Ishikawa (cell line): ENCODE measurements at regions not wholly inside any gene's neighbourhood (a gene's known extent, or its start where the extent isn't known, plus 50 kb on each side); places are given as distances from the start of the nearest gene placed in this dataset.

Experiments
- CEBPB ChIP-seq: IDR thresholded peaks from 2 replicates; pipeline ENCODE4 v1.6.1; 2012
- CREB1 ChIP-seq: IDR thresholded peaks from 2 replicates; pipeline ENCODE4 v1.6.1; 2012; ENCODE audit warnings: low read depth
- EGR1 ChIP-seq: IDR thresholded peaks from 2 replicates; pipeline ENCODE4 v1.6.1; 2012
- EP300 ChIP-seq: IDR thresholded peaks from 2 replicates; pipeline ENCODE4 v1.6.1; 2012; ENCODE audit warnings: borderline replicate concordance
- NFIC ChIP-seq: IDR thresholded peaks from 2 replicates; pipeline ENCODE4 v1.6.1; 2012
- RAD21 ChIP-seq: IDR thresholded peaks from 2 replicates; pipeline ENCODE4 v1.6.1; 2012; ENCODE audit warnings: low read depth
- REST ChIP-seq: IDR thresholded peaks from 2 replicates; pipeline ENCODE4 v1.6.1; 2012; ENCODE audit warnings: low read depth, mild to moderate bottlenecking
- TAF1 ChIP-seq: IDR thresholded peaks from 2 replicates; pipeline ENCODE4 v1.6.1; 2012; ENCODE audit warnings: low read depth, mild to moderate bottlenecking
- TEAD4 ChIP-seq: IDR thresholded peaks from 2 replicates; pipeline ENCODE4 v1.6.1; 2012
- USF1 ChIP-seq: IDR thresholded peaks from 2 replicates; pipeline ENCODE4 v1.6.1; 2012
- YY1 ChIP-seq: IDR thresholded peaks from 2 replicates; pipeline ENCODE4 v1.6.1; 2012; ENCODE audit warnings: low read depth
- ZBTB7A ChIP-seq: IDR thresholded peaks from 2 replicates; pipeline ENCODE4 v1.6.1; 2012; ENCODE audit warnings: low read depth
- TF ChIP-seq, protein P1 (sequence below): IDR thresholded peaks from 2 replicates; pipeline ENCODE4 v1.6.1; 2012

- TF ChIP-seq YY1: no peak
- TF ChIP-seq, protein P1, sequence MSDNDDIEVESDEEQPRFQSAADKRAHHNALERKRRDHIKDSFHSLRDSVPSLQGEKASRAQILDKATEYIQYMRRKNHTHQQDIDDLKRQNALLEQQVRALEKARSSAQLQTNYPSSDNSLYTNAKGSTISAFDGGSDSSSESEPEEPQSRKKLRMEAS: no peak
- no peak for TF ChIP-seq TEAD4
- no peak for TF ChIP-seq TAF1
- TF ChIP-seq CREB1: no peak
- no peak for TF ChIP-seq CEBPB
- TF ChIP-seq USF1: no peak
- TF ChIP-seq RAD21: no peak
- no peak for TF ChIP-seq ZBTB7A
- TF ChIP-seq EGR1: no peak
- no peak for TF ChIP-seq EP300
- TF ChIP-seq NFIC: no peak
- TF ChIP-seq REST: no peak
Observed at GRCh38 chr1:229184066-229184465, 86.8 kb upstream of the RAB4A start.
